Body of pancreas (tissue), 4 donors: ENCODE measurements at regions not wholly inside any gene's neighbourhood (a gene's known extent, or its start where the extent isn't known, plus 50 kb on each side); places are given as distances from the start of the nearest gene placed in this dataset.

Experiments
- ATAC-seq: fragments of 150-250 bp; one replicate; pipeline ENCODE4 v1.9.1; 2016
- DNase-seq, 4 donors: peaks; one replicate each; pipeline ENCODE4 v3.0.0-alpha.2; 2019
- H3K27ac ChIP-seq, 4 donors: fragments of 200-600 bp; sonication (generic); 1 replicate in 3 of 4; 2 replicates in 1 of 4; pipeline versions ENCODE4 v1.5.1 to v1.6.1; 2016 to 2019; ENCODE audit warnings: mild to moderate bottlenecking in 1 of 4, mixed read lengths in 1 of 4, moderate library complexity in 1 of 4
- H3K27me3 ChIP-seq, 2 donors: fragments of 200-600 bp; sonication (generic); one replicate each; pipeline ENCODE4 v1.6.0; 2016; ENCODE audit warnings: mild to moderate bottlenecking in 1 of 2
- H3K36me3 ChIP-seq, 2 donors: fragments of 200-600 bp; sonication (generic); replicated peaks in 1 of 2; 2 replicates each; pipeline ENCODE4 v1.5.1; 2016; ENCODE audit warnings: low read depth in 2 of 2; ENCODE audit not compliant: insufficient read depth in 1 of 2
- H3K4me1 ChIP-seq: fragments of 200-600 bp; sonication (generic); one replicate; pipeline ENCODE4 v1.6.0; 2016
- H3K4me3 ChIP-seq, 2 donors: fragments of 200-600 bp; sonication (generic); 1 replicate in 1 of 2; 2 replicates in 1 of 2; pipeline ENCODE4 v1.5.1; 2016 to 2019
- H3K9me3 ChIP-seq, 3 donors: fragments of 200-600 bp; sonication (generic); 1 replicate in 2 of 3; 2 replicates in 1 of 3; pipeline ENCODE4 v1.5.1; 2016
- POLR2A ChIP-seq, 3 donors: fragments of 450-650 bp; IDR thresholded peaks; one replicate each; pipeline ENCODE4 v1.6.1; 2016; ENCODE audit warnings: antibody characterized with exemption in 3 of 3, mild to moderate bottlenecking in 2 of 3
- WGBS, 2 donors: methylation state at CpG; one replicate each; pipeline ENCODE4 v1.1.5; 2017; 5-methylcytosine and 5-hydroxymethylcytosine counted together
- intact Hi-C: fragments of 100-400 bp; cut with DNase I; formaldehyde crosslinking; loops from one replicate; pipeline ENCODE4 v1.15.1; 2023
- TF ChIP-seq, protein P1 (sequence below), 7 experiments: fragments of 450-650 bp in 4 of 7; fragments of 200-600 bp in 3 of 7; sonication (generic) in 3 of 7; IDR thresholded peaks; one replicate each; pipeline ENCODE4 v1.5.1; 2016 to 2019; ENCODE audit warnings: antibody characterized with exemption in 7 of 7

DNA sequence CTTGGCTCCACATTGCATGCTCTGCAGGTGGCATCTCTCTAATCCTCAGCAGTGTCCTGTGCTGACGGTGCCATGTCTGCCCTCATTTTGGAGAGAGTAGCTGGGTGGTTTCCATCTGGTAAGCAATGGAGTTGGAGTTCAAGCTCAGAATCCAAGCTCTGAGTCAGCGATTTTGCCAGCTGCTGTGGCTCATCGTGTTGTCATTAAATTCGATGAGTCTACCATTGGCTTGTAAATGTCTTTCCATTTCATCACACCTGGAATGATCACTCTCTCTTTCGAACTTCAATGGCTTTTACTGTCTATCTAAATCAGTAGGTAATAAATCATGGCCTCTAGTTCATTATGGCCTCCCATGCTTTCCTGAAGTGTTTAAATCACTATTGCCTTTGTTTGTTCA lies 378.5 kb upstream of the TSHZ2 start:
- H3K36me3 ChIP-seq, result no peaks in the 10 kb centered on the region
- no peak overlapping the region for H3K27ac ChIP-seq
- WGBS, 2 donors, result 49 to 55% methylated on average over 5 of the region's 5 CpGs
- no peak overlapping the region for H3K4me3 ChIP-seq
- TF ChIP-seq, protein P1, sequence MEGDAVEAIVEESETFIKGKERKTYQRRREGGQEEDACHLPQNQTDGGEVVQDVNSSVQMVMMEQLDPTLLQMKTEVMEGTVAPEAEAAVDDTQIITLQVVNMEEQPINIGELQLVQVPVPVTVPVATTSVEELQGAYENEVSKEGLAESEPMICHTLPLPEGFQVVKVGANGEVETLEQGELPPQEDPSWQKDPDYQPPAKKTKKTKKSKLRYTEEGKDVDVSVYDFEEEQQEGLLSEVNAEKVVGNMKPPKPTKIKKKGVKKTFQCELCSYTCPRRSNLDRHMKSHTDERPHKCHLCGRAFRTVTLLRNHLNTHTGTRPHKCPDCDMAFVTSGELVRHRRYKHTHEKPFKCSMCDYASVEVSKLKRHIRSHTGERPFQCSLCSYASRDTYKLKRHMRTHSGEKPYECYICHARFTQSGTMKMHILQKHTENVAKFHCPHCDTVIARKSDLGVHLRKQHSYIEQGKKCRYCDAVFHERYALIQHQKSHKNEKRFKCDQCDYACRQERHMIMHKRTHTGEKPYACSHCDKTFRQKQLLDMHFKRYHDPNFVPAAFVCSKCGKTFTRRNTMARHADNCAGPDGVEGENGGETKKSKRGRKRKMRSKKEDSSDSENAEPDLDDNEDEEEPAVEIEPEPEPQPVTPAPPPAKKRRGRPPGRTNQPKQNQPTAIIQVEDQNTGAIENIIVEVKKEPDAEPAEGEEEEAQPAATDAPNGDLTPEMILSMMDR (IDR thresholded peaks at IDR 0.05), result no peak
- no peak for TF ChIP-seq POLR2A (IDR thresholded peaks at IDR 0.05)
- no peaks in the 10 kb centered on the region for H3K4me1 ChIP-seq
- no peak for ATAC-seq
- no peaks in the 10 kb centered on the region for H3K27me3 ChIP-seq
- intact Hi-C loops, result no loop called here
- H3K9me3 ChIP-seq, result no peaks in the 10 kb centered on the region
- DNase-seq, result no peak

DNA sequence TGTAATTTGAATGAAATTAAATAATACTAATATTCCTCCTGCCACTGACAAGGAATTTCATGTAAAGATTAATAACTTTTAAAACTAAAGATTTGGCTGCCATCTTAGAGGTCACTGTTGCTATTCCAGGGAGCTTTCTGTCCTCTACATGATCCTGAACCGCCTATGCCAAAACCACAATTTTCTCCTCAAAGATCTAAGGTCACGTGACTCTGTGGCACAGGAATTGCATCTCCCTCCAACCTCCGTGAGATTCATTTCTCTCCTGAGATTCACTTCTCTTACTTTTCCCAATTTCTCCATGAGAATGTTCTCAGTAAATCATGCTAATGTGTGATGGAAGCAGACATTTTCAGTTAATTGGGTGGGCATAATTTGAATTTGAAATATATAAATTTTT lies 379.6 kb upstream of the TSHZ2 start:
- DNase-seq, result no peak
- WGBS, 2 donors, result 72 to 75% methylated on average over 3 of the region's 3 CpGs
- Histone ChIP-seq H3K36me3 (no peaks in the 10 kb centered on the region), H3K27ac (no peak overlapping the region), H3K27me3 (no peaks in the 10 kb centered on the region), H3K9me3 (no peaks in the 10 kb centered on the region), H3K4me3 (no peak overlapping the region), H3K4me1 (no peaks in the 10 kb centered on the region)
- intact Hi-C loops, result no loop called here
- no peak for ATAC-seq
- TF ChIP-seq, protein P1 (IDR thresholded peaks at IDR 0.05), result no peak
- TF ChIP-seq POLR2A (IDR thresholded peaks at IDR 0.05), result no peak

DNA sequence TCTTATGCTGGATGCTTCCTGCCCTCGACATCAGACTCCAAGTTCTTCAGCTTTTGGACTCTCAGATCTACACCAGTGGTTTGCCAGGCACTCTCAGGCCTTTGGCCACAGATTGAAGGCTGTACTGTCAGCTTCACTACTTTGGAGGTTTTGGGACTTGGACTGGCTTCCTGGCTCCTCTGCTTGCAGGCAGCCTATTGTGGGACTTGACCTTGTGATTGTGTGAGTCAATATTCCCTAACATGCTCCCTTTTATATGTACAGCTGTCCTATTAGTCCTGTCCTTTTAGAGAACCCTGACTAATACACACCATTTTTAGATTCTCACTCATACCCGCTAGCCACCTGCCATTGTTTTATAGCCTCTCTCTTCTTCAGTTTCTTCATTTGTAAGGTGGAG lies 382.1 kb upstream of the TSHZ2 start:
- Histone ChIP-seq H3K36me3 (no peaks in the 10 kb centered on the region), H3K27ac (no peak overlapping the region), H3K4me3 (no peak overlapping the region), H3K4me1 (no peaks in the 10 kb centered on the region), H3K9me3 (no peaks in the 10 kb centered on the region), H3K27me3 (no peaks in the 10 kb centered on the region)
- ATAC-seq (no peak), DNase-seq (no peak)
- 85 to 86% methylated on average over 2 of the region's 2 CpGs for WGBS, 2 donors
- TF ChIP-seq, protein P1 (IDR thresholded peaks at IDR 0.05), result no peak
- no peak for TF ChIP-seq POLR2A (IDR thresholded peaks at IDR 0.05)
- intact Hi-C loops, result no loop called here

DNA sequence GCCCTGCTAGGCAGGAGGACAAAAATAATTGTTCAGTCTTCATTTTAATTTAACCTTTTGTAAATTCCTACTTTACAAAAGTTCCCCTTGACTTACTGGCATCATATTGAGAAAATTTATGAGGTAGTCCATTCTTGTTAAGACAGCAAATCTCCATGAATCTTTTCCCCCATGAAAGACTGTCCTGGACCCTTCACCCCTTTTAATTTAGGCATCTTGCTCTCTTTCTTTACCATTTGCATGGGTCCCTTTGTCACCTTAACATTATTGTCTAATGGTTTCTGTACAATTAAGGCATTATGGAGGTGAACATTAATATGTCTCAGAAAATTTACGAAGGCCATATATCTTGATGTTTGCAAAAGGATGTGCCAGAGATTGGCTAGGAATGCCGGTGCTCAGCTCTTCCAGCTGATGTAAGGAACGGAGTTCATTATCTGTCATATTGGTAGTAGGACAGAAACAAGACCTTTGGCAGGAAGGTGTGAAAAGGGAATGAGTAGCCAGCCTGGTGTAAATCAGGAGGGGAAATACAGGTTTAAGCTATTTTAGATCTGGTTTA lies 382.8 kb upstream of the TSHZ2 start:
- Histone ChIP-seq H3K36me3 (no peaks in the 10 kb centered on the region), H3K9me3 (no peaks in the 10 kb centered on the region), H3K4me3 (no peak overlapping the region), H3K4me1 (no peaks in the 10 kb centered on the region), H3K27me3 (no peaks in the 10 kb centered on the region), H3K27ac (no peak overlapping the region)
- DNase-seq (no peak), ATAC-seq (no peak)
- intact Hi-C loops, result no loop called here
- 60 to 80% methylated on average over 3 of the region's 3 CpGs for WGBS, 2 donors
- TF ChIP-seq, protein P1 (IDR thresholded peaks at IDR 0.05), result no peak
- no peak for TF ChIP-seq POLR2A (IDR thresholded peaks at IDR 0.05)

DNA sequence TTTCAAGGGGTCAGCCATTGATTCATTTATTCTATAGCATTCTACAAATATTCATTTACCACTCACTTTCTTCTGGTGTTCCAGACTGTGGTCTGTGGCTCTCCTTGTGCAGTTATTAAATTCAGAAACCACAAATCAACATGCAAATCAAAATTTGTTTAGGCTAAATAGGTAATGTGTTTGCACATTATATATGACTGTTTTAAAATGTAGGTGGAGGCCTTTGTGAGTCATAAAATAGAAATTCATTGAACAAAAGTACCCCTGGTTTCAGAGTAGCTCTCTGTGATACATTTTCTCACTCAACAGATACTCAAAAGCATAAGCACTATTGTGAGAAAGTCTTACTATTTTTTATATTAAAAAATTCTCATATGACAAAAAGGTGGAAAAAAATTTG lies 385.5 kb upstream of the TSHZ2 start:
- H3K4me1 ChIP-seq, result no peaks in the 10 kb centered on the region
- H3K36me3 ChIP-seq, result no peaks in the 10 kb centered on the region
- no peak for DNase-seq
- intact Hi-C loops, result no loop called here
- no peak for ATAC-seq
- no peaks in the 10 kb centered on the region for H3K9me3 ChIP-seq
- H3K4me3 ChIP-seq, result no peak overlapping the region
- H3K27ac ChIP-seq, result no peak overlapping the region
- no peaks in the 10 kb centered on the region for H3K27me3 ChIP-seq
- TF ChIP-seq POLR2A (IDR thresholded peaks at IDR 0.05), result no peak
- TF ChIP-seq, protein P1 (IDR thresholded peaks at IDR 0.05), result no peak
